Right lobe of liver (tissue), 6 donors: ENCODE measurements at regions not wholly inside any gene's neighbourhood (a gene's known extent, or its start where the extent isn't known, plus 50 kb on each side); places are given as distances from the start of the nearest gene placed in this dataset.
"Not testable (repeated sequence)": the region's sequence is repeated elsewhere in the genome, so short reads cannot be mapped to it uniquely, and the experiment has no call there.

Experiments used
- ATAC-seq, 4 donors: fragments of 200-7000 bp; cut with Tn5 transposase; one replicate each; pipeline ENCODE4 v1.9.1; 2020; ENCODE audit warnings: mild to moderate bottlenecking in 4 of 4, moderate library complexity in 4 of 4
- DNase-seq, 3 donors: peaks; one replicate each; pipeline ENCODE4 v3.0.0-alpha.2; 2020
- H3K27ac ChIP-seq, 3 donors: fragments of 200-600 bp; one replicate each; pipeline ENCODE4 v1.8.0; 2022
- H3K27me3 ChIP-seq, 2 donors: fragments of 200-600 bp; one replicate each; pipeline ENCODE4 v1.8.0; 2022
- H3K36me3 ChIP-seq, 4 donors: fragments of 200-600 bp; sonication (generic) in 1 of 4; one replicate each; pipeline versions ENCODE4 v1.5.1 to v1.8.0; 2017 to 2022; ENCODE audit warnings: control low read depth in 1 of 4
- H3K4me1 ChIP-seq, 4 donors: fragments of 200-600 bp; sonication (generic) in 1 of 4; one replicate each; pipeline versions ENCODE4 v1.5.1 to v1.8.0; 2017 to 2022; ENCODE audit warnings: control low read depth in 1 of 4
- H3K4me3 ChIP-seq, 3 donors: fragments of 200-600 bp; one replicate each; pipeline ENCODE4 v1.8.0; 2022
- H3K9me3 ChIP-seq, 4 donors: fragments of 200-600 bp; sonication (generic) in 1 of 4; one replicate each; pipeline versions ENCODE4 v1.5.1 to v1.8.0; 2017 to 2022; ENCODE audit warnings: control low read depth in 1 of 4
- POLR2A ChIP-seq: fragments of 450-650 bp; IDR thresholded peaks from one replicate; pipeline ENCODE4 v1.6.1; 2017; ENCODE audit warnings: antibody characterized with exemption, mild to moderate bottlenecking
- WGBS: methylation state at CpG from one replicate; pipeline ENCODE4 v1.1.6; 2018; ENCODE audit warnings: low coverage, low lambda C conversion rate; ENCODE audit not compliant: insufficient coverage; ENCODE audit errors: missing lambda C conversion rate; 5-methylcytosine and 5-hydroxymethylcytosine counted together
- intact Hi-C, 2 donors: fragments of 100-400 bp; cut with DNase I; formaldehyde crosslinking; loops; one replicate each; pipeline versions ENCODE4 v1.11.2 to v1.14.1; 2022
- TF ChIP-seq, protein P1 (sequence below), 4 donors: fragments of 200-600 bp in 3 of 4; fragments of 450-650 bp in 1 of 4; IDR thresholded peaks; one replicate each; pipeline versions ENCODE4 v1.5.1 to v1.8.0; 2016 to 2022; ENCODE audit warnings: antibody characterized with exemption in 4 of 4, mild to moderate bottlenecking in 2 of 4
- donor health status: DM: no; HTN: yes; CAD: no.
- donor health status: DM: no; HTN: no; CAD: no.
- donor health status: DM: no; HTN: no; CAD: no.
- donor health status: DM: no; HTN: yes; CAD: no.
- donor health status: DM: no; HTN: yes; CAD: no.

DNA sequence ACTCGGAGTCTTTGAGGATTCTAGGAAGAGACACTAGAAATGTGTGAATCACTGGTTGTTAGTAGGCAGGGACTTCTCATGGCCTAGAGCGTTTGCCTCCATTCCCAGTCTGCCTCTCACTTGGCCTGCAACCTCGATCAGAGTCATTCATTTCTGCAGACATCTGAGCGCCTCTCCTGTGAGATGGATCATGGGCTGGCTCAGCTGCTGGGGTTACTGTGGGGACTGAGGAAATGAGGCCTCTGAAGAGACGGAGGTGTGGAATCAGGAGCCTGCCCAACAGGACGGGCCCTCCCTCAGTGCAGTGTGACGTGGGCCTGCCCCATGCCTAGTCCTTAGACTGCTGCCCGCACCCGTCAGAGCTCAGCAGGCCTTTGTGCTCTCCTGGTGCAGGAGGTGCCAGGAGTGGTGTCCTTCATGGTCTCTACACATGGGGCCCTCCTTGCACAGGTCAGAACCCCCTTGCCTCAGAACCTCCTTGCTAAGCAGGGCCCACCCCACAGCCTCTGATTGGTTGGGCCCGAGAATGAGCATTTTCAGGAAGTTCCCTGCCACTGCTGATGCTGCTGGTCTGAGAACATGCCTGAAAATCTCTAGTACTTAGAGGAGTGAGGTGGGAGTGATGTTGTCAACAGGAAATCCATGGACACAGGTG, 99.4 kb downstream of the NPIPB11 start:
- Histone ChIP-seq H3K9me3 (no peaks in the 10 kb centered on the region), H3K4me1 (peaks cover 0 to 14% (median 3%) of the 10 kb centered on the region in 4 donors), H3K27me3 (no peaks in the 10 kb centered on the region), H3K27ac (no peak overlapping the region), H3K36me3 (peaks cover 0 to 14% (median 0%) of the 10 kb centered on the region in 4 donors), H3K4me3 (no peak overlapping the region)
- DNase-seq (no peak), ATAC-seq (no peak)
- intact Hi-C loops, result no loop called here
- WGBS, result 83% methylated on average over 2 of the region's 10 CpGs
- TF ChIP-seq, protein P1, sequence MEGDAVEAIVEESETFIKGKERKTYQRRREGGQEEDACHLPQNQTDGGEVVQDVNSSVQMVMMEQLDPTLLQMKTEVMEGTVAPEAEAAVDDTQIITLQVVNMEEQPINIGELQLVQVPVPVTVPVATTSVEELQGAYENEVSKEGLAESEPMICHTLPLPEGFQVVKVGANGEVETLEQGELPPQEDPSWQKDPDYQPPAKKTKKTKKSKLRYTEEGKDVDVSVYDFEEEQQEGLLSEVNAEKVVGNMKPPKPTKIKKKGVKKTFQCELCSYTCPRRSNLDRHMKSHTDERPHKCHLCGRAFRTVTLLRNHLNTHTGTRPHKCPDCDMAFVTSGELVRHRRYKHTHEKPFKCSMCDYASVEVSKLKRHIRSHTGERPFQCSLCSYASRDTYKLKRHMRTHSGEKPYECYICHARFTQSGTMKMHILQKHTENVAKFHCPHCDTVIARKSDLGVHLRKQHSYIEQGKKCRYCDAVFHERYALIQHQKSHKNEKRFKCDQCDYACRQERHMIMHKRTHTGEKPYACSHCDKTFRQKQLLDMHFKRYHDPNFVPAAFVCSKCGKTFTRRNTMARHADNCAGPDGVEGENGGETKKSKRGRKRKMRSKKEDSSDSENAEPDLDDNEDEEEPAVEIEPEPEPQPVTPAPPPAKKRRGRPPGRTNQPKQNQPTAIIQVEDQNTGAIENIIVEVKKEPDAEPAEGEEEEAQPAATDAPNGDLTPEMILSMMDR (IDR thresholded peaks at IDR 0.05), result no peak
- no peak for TF ChIP-seq POLR2A

DNA sequence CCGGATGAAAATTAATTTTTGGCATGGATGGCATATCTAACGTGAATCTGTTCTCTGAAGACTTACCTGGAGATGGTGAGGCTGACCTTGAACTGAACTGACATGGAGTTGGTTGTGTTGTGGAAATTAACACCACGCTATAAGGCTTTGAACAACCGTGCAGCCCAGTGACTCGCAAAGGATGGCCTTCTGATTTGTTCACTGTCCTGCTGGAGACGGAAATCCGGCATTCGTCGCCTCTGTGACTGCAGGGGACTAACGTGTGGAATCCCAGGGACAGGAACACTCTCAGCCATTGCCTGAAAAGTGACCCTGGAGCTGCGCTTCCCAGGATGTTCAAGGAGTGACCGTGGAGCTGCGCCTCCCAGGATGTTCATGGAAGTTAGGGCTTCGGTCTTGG, 100.3 kb downstream of the NPIPB11 start:
- H3K36me3 ChIP-seq, result peaks cover 0 to 14% (median 0%) of the 10 kb centered on the region in 4 donors
- TF ChIP-seq, protein P1 (IDR thresholded peaks at IDR 0.05), result no peak
- no peak for TF ChIP-seq POLR2A
- peaks cover 0 to 10% (median under 1%) of the 10 kb centered on the region in 4 donors for H3K4me1 ChIP-seq
- H3K27me3 ChIP-seq, result no peaks in the 10 kb centered on the region
- intact Hi-C loops, result no loop called here
- ATAC-seq (no peak), DNase-seq (no peak)
- H3K4me3 ChIP-seq, result no peak overlapping the region
- no peak overlapping the region for H3K27ac ChIP-seq
- no peaks in the 10 kb centered on the region for H3K9me3 ChIP-seq
- 88% methylated on average over 11 of the region's 14 CpGs for WGBS

DNA sequence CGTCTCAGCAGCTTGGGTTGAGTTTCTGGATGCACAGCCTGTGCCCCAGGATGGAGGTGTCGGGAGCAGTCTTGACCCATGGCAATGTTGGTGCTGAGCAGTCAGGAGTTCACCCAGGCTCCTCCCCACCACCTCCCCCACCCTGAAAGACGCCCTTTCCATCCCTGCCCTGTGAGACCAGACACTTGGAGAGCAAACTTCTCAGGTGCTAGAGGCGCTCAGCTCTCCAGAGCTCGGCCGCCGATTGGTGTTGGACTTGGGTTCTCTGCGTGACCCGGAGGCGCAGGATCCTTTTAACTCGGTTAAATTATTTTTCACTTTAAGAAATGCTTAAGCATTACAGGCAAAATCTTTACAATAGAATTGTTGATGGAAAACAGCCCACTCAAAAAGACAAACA, 101.5 kb downstream of the NPIPB11 start:
- intact Hi-C loops, H3K4me3 ChIP-seq, ATAC-seq, H3K4me1 ChIP-seq, DNase-seq, H3K27ac ChIP-seq, H3K27me3 ChIP-seq, H3K9me3 ChIP-seq: not testable (repeated sequence)
- 96% methylated on average over 5 of the region's 11 CpGs for WGBS
- peaks cover 0 to 14% (median 0%) of the 10 kb centered on the region in 4 donors for H3K36me3 ChIP-seq

GRCh38 chr16:29304251-29304650, 102.3 kb downstream of the NPIPB11 start:
- WGBS, result 77% methylated on average over 9 of the region's 11 CpGs
- Histone ChIP-seq H3K4me1 (peaks cover 0 to 4% (median 0%) of the 10 kb centered on the region in 4 donors), H3K27ac (no peak overlapping the region), H3K27me3 (no peaks in the 10 kb centered on the region), H3K9me3 (no peaks in the 10 kb centered on the region), H3K4me3 (no peak overlapping the region), H3K36me3 (peaks cover 0 to 14% (median 0%) of the 10 kb centered on the region in 4 donors)
- no peak for ATAC-seq
- intact Hi-C loops, result no loop called here
- TF ChIP-seq POLR2A, result no peak
- TF ChIP-seq, protein P1 (IDR thresholded peaks at IDR 0.05), result no peak
- DNase-seq, result no peak

GRCh38 chr16:29303520-29303919, 103.0 kb downstream of the NPIPB11 start:
- Histone ChIP-seq H3K9me3 (no peaks in the 10 kb centered on the region), H3K36me3 (peaks cover 0 to 14% (median 0%) of the 10 kb centered on the region in 4 donors), H3K27me3 (no peaks in the 10 kb centered on the region), H3K4me1 (peaks cover 0 to 4% (median 0%) of the 10 kb centered on the region in 4 donors), H3K27ac (no peak overlapping the region), H3K4me3 (no peak overlapping the region)
- no peak for ATAC-seq
- TF ChIP-seq, protein P1 (IDR thresholded peaks at IDR 0.05), result no peak
- TF ChIP-seq POLR2A, result no peak
- no CpG with 5 or more reads among the region's 5 CpGs for WGBS
- intact Hi-C loops, result no loop called here
- no peak for DNase-seq
